ENCODE measurements at regions not wholly inside any gene's neighbourhood (a gene's known extent, or its start where the extent isn't known, plus 50 kb on each side); places are given as distances from the start of the nearest gene placed in this dataset.

- Histone ChIP-seq H3K27me3 (no peaks in the 10 kb centered on the region), H3K36me3 (no peaks in the 10 kb centered on the region), H3K27ac (no peak overlapping the region), H3K9me3 (no peaks in the 10 kb centered on the region), H3K4me3 (no peak overlapping the region), H3K4me1 (peaks cover 0 to 14% (median 7%) of the 10 kb centered on the region in 12 donors)
- WGBS, 4 donors = 90 to 93% (median 91%) methylated on average over 4 of the region's 4 CpGs
- ATAC-seq = no peak
- DNase-seq = no peak
- intact Hi-C loops (cut with DNase I) = no loop called here
- TF ChIP-seq POLR2A (IDR thresholded peaks at IDR 0.05) (no peak), CTCF (IDR thresholded peaks at IDR 0.05) (no peak)
Measured at GRCh38 chr12:75715323-75715644, 203.9 kb upstream of the KRR1 start.

- ATAC-seq (no peak), DNase-seq (no peak)
- Histone ChIP-seq H3K4me3 (no peak overlapping the region), H3K4me1 (peaks cover 0 to 18% (median 10%) of the 10 kb centered on the region in 12 donors), H3K27ac (no peak overlapping the region), H3K27me3 (no peaks in the 10 kb centered on the region), H3K36me3 (no peaks in the 10 kb centered on the region), H3K9me3 (no peaks in the 10 kb centered on the region)
- WGBS, 4 donors = 80 to 86% (median 83%) methylated on average over 2 of the region's 2 CpGs
- intact Hi-C loops (cut with DNase I) = no loop called here
- TF ChIP-seq POLR2A (IDR thresholded peaks at IDR 0.05) (no peak), CTCF (IDR thresholded peaks at IDR 0.05) (no peak)
Measured at GRCh38 chr12:75714462-75715322, 203.3 kb upstream of the KRR1 start.

GRCh38 chr12:75713434-75713833, 202.0 kb upstream of the KRR1 start:
- Histone ChIP-seq H3K36me3 (no peaks in the 10 kb centered on the region), H3K4me3 (no peak overlapping the region), H3K27me3 (no peaks in the 10 kb centered on the region), H3K27ac (no peak overlapping the region), H3K9me3 (no peaks in the 10 kb centered on the region), H3K4me1 (peaks cover 0 to 30% (median 20%) of the 10 kb centered on the region in 12 donors)
- DNase-seq (no peak), ATAC-seq (no peak)
- 92 to 97% (median 93%) methylated on average over 3 of the region's 3 CpGs for WGBS, 4 donors
- TF ChIP-seq CTCF (IDR thresholded peaks at IDR 0.05) = no peak
- no peak for TF ChIP-seq POLR2A (IDR thresholded peaks at IDR 0.05)
- intact Hi-C loops (cut with DNase I) = no loop called here

GRCh38 chr12:75712223-75712622, 200.8 kb upstream of the KRR1 start:
- ATAC-seq = no peak
- no peak overlapping the region for H3K4me3 ChIP-seq

More at GRCh38 chr12:75712223-75712622, 200.8 kb upstream of the KRR1 start:
- DNase-seq = no peak
- TF ChIP-seq CTCF (IDR thresholded peaks at IDR 0.05) (no peak), POLR2A (IDR thresholded peaks at IDR 0.05) (no peak)
- Histone ChIP-seq H3K36me3 (no peaks in the 10 kb centered on the region), H3K27ac (peak overlapping the region in 2 of 12 donors; percentile 12 to 16), H3K4me1 (peaks cover 0 to 40% (median 29%) of the 10 kb centered on the region in 12 donors), H3K9me3 (no peaks in the 10 kb centered on the region), H3K27me3 (no peaks in the 10 kb centered on the region)
- intact Hi-C loops (cut with DNase I) = no loop called here

All from heart left ventricle (tissue), 16 donors.